Naive thymus-derived CD4-positive, alpha-beta T cell (primary cell): ENCODE measurements at regions not wholly inside any gene's neighbourhood (a gene's known extent, or its start where the extent isn't known, plus 50 kb on each side); places are given as distances from the start of the nearest gene placed in this dataset.

Source experiments
- ATAC-seq: fragments of 150-1000 bp; cut with Tn5 transposase; 2 replicates; pipeline ENCODE4 v1.10.0; 2021; ENCODE audit warnings: mild to moderate bottlenecking, moderate library complexity
- CTCF ChIA-PET: fragments of 350-600 bp; sonication (Branson Sonifier 250); formaldehyde crosslinking; loops from one replicate; lab custom pipeline; 2021; ENCODE audit warnings: antibody characterized with exemption; lab: Charles Lee
- POLR2A ChIA-PET: fragments of 350-600 bp; sonication (Branson Sonifier 250); formaldehyde crosslinking; loops from one replicate; lab custom pipeline; 2021; ENCODE audit warnings: antibody characterized with exemption, inconsistent platforms; lab: Charles Lee
- DNase-seq, 9 donors: peaks; one replicate each; pipeline versions ENCODE4 v3.0.0 to v3.0.0-alpha.2; 2020 to 2022; ENCODE audit warnings: mixed read lengths in 1 of 9
- H3K27ac ChIP-seq: one replicate; pipeline ENCODE4 v1.7.0; 2013; ENCODE audit warnings: mild to moderate bottlenecking, low read depth, low read length, moderate library complexity
- H3K27me3 ChIP-seq, 2 donors: one replicate each; pipeline ENCODE4 v1.7.0; 2013; ENCODE audit warnings: low read length in 2 of 2, mild to moderate bottlenecking in 2 of 2, moderate library complexity in 2 of 2; ENCODE audit not compliant: control insufficient read depth in 2 of 2, insufficient read depth in 2 of 2
- H3K36me3 ChIP-seq, 3 experiments: 1 replicate in 2 of 3; 2 replicates in 1 of 3; pipeline ENCODE4 v1.7.0; 2013; ENCODE audit warnings: low read length in 3 of 3, mild to moderate bottlenecking in 3 of 3, moderate library complexity in 1 of 3; ENCODE audit not compliant: insufficient read depth in 3 of 3, control insufficient read depth in 2 of 3
- H3K4me1 ChIP-seq, 2 donors: one replicate each; pipeline ENCODE4 v1.7.0; 2013; ENCODE audit warnings: low read length in 2 of 2, mild to moderate bottlenecking in 2 of 2, moderate library complexity in 1 of 2; ENCODE audit not compliant: control insufficient read depth in 2 of 2, insufficient read depth in 2 of 2
- H3K4me3 ChIP-seq: 2 replicates; pipeline ENCODE4 v1.7.0; 2013; ENCODE audit warnings: mild to moderate bottlenecking, low read length
- H3K9me3 ChIP-seq, 3 experiments: 1 replicate in 2 of 3; 2 replicates in 1 of 3; pipeline ENCODE4 v1.7.0; 2013; ENCODE audit warnings: low read length in 3 of 3; ENCODE audit not compliant: control insufficient read depth in 2 of 3
- H3K27ac Mint-ChIP-seq, 9 donors: one replicate each; pipeline ENCODE4 v1.8.0; 2020 to 2022; ENCODE audit warnings: mixed read lengths in 9 of 9, mild to moderate bottlenecking in 8 of 9, moderate library complexity in 5 of 9, inconsistent platforms in 2 of 9
- H3K27me3 Mint-ChIP-seq, 5 donors: one replicate each; pipeline ENCODE4 v1.8.0; 2021 to 2022; ENCODE audit warnings: mixed read lengths in 5 of 5, mild to moderate bottlenecking in 1 of 5
- H3K36me3 Mint-ChIP-seq, 5 donors: one replicate each; pipeline ENCODE4 v1.8.0; 2020 to 2022; ENCODE audit warnings: mixed read lengths in 5 of 5, mild to moderate bottlenecking in 3 of 5, inconsistent platforms in 1 of 5
- H3K4me1 Mint-ChIP-seq, 7 donors: one replicate each; pipeline ENCODE4 v1.8.0; 2020 to 2022; ENCODE audit warnings: mixed read lengths in 7 of 7, mild to moderate bottlenecking in 3 of 7, inconsistent platforms in 1 of 7
- H3K4me3 Mint-ChIP-seq, 10 donors: one replicate each; pipeline ENCODE4 v1.8.0; 2020 to 2022; ENCODE audit warnings: mild to moderate bottlenecking in 10 of 10, mixed read lengths in 10 of 10, moderate library complexity in 6 of 10, inconsistent platforms in 2 of 10
- H3K9me3 Mint-ChIP-seq, 11 donors: one replicate each; pipeline ENCODE4 v1.8.0; 2020 to 2022; ENCODE audit warnings: mixed read lengths in 11 of 11, mild to moderate bottlenecking in 4 of 11, inconsistent platforms in 1 of 11, moderate library complexity in 1 of 11
- intact Hi-C, 2 donors: fragments of 100-400 bp; cut with micrococcal nuclease; formaldehyde crosslinking; loops; one replicate each; pipeline ENCODE4 v1.15.1; 2023

DNA sequence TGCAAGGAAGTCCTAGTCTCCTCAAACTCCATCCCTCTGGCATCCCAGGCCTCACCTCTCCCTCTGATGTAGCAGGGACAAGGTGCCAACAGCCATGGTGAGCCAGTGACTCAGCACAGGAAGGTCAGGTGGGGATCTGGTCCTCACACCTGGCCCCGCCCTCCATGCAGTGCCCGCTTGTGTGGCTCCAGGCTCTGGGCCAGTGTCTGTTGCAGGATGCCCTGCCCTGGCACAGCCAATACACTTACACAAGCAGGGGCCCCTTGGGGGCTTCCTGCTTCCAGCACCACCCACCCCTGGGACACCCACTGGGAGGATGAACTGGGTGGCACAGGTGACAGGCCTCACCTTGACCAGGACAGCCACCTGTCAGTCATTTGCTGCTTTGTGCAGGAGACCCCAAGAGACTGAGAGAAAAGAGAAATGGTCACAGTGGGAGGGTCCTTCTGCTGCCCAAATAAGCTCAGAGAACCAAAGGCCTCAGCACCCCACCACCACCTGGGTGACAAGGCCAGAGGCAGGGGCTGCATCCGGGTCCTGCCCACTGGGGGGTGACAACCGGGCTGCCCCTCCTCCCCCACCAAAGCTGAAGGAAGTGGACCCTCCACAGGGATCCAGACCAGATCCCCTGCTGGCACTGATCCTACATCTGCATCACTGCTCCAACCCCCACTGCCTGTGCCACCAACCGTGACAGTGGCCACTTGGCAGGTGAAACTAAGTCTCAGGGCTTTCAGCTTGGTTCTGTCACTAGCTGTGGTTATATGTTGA, 658.8 kb upstream of the DEFB115 start:
- Mint-ChIP-seq H3K4me3 (no peak overlapping the region), H3K9me3 (peaks cover 0 to 36% (median 6%) of the 10 kb centered on the region in 11 donors), H3K4me1 (no peaks in the 10 kb centered on the region), H3K27me3 (no peaks in the 10 kb centered on the region), H3K27ac (no peak overlapping the region), H3K36me3 (peaks cover 0 to 4% (median 0%) of the 10 kb centered on the region in 5 donors)
- no peak overlapping the region for H3K4me3 ChIP-seq
- no peaks in the 10 kb centered on the region for H3K27me3 ChIP-seq
- DNase-seq (no peak), ATAC-seq (no peak)
- no peak overlapping the region for H3K27ac ChIP-seq
- ChIA-PET CTCF (no interaction called here), POLR2A (no interaction called here)
- intact Hi-C loops = no loop called here
- no peaks in the 10 kb centered on the region for H3K4me1 ChIP-seq
- no peaks in the 10 kb centered on the region for H3K36me3 ChIP-seq
- H3K9me3 ChIP-seq = peaks cover 0 to 6% (median 0%) of the 10 kb centered on the region in 3 experiments

- Mint-ChIP-seq H3K4me1 (no peaks in the 10 kb centered on the region), H3K9me3 (peaks cover 0 to 37% (median 6%) of the 10 kb centered on the region in 11 donors), H3K27me3 (no peaks in the 10 kb centered on the region), H3K4me3 (no peak overlapping the region), H3K36me3 (peaks cover 0 to 4% (median 0%) of the 10 kb centered on the region in 5 donors), H3K27ac (no peak overlapping the region)
- Histone ChIP-seq H3K27ac (no peak overlapping the region), H3K27me3 (no peaks in the 10 kb centered on the region), H3K4me3 (no peak overlapping the region), H3K4me1 (no peaks in the 10 kb centered on the region), H3K36me3 (no peaks in the 10 kb centered on the region), H3K9me3 (peaks cover 0 to 4% (median 0%) of the 10 kb centered on the region in 3 experiments)
- DNase-seq (no peak), ATAC-seq (no peak)
- intact Hi-C loops = no loop called here
- POLR2A ChIA-PET = no interaction called here
- CTCF ChIA-PET = no interaction called here
These were observed 657.5 kb upstream of the DEFB115 start for GRCh38 chr20:30599990-30600389.

GRCh38 chr20:30601974-30602373, 655.5 kb upstream of the DEFB115 start:
- Mint-ChIP-seq H3K27ac (no peak overlapping the region), H3K9me3 (peaks cover 2 to 48% (median 14%) of the 10 kb centered on the region in 11 donors), H3K27me3 (no peaks in the 10 kb centered on the region), H3K4me1 (no peaks in the 10 kb centered on the region), H3K4me3 (no peak overlapping the region), H3K36me3 (peaks cover 0 to 3% (median 0%) of the 10 kb centered on the region in 5 donors)
- Histone ChIP-seq H3K27ac (no peak overlapping the region), H3K9me3 (peaks cover 0 to 8% (median 4%) of the 10 kb centered on the region in 3 experiments), H3K27me3 (no peaks in the 10 kb centered on the region), H3K4me1 (no peaks in the 10 kb centered on the region), H3K36me3 (no peaks in the 10 kb centered on the region), H3K4me3 (no peak overlapping the region)
- intact Hi-C loops = no loop called here
- POLR2A ChIA-PET = no interaction called here
- CTCF ChIA-PET = no interaction called here
- DNase-seq (no peak), ATAC-seq (no peak)

- ATAC-seq = no peak
- no peaks in the 10 kb centered on the region for H3K4me1 Mint-ChIP-seq
- CTCF ChIA-PET = no interaction called here
- no peak for DNase-seq
- Histone ChIP-seq H3K27me3 (no peaks in the 10 kb centered on the region), H3K27ac (no peak overlapping the region), H3K4me1 (no peaks in the 10 kb centered on the region), H3K36me3 (no peaks in the 10 kb centered on the region), H3K9me3 (peaks cover 0 to 8% (median 6%) of the 10 kb centered on the region in 3 experiments), H3K4me3 (no peak overlapping the region)
- POLR2A ChIA-PET = no interaction called here
- H3K9me3 Mint-ChIP-seq = peaks cover 2 to 47% (median 12%) of the 10 kb centered on the region in 11 donors
- intact Hi-C loops = no loop called here
- no peak overlapping the region for H3K27ac Mint-ChIP-seq
- peaks cover 0 to 3% (median 0%) of the 10 kb centered on the region in 5 donors for H3K36me3 Mint-ChIP-seq
- H3K4me3 Mint-ChIP-seq = no peak overlapping the region
- H3K27me3 Mint-ChIP-seq = no peaks in the 10 kb centered on the region
These were observed 655.0 kb upstream of the DEFB115 start for GRCh38 chr20:30602424-30602823.

DNA sequence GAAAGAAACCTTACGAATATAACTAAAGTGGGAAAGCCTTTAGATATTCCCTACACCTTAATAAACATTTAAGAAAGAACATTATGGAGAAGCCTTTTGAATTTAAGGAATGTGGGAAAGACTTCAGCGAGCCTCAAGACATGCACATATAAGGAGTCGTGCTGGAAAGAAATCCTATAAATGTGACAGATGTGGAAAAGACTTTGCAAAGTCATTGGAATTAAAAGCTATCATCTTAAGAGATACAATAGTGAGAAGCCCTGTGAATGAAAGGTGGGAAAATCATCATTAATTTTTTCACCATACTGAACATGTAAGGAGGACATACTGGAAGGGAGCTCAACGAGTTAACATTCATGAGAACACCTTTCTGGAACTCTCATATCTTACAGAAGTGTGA, 650.5 kb upstream of the DEFB115 start:
- peaks cover 0 to 8% (median 6%) of the 10 kb centered on the region in 3 experiments for H3K9me3 ChIP-seq
- no peak overlapping the region for H3K4me3 ChIP-seq

DNA sequence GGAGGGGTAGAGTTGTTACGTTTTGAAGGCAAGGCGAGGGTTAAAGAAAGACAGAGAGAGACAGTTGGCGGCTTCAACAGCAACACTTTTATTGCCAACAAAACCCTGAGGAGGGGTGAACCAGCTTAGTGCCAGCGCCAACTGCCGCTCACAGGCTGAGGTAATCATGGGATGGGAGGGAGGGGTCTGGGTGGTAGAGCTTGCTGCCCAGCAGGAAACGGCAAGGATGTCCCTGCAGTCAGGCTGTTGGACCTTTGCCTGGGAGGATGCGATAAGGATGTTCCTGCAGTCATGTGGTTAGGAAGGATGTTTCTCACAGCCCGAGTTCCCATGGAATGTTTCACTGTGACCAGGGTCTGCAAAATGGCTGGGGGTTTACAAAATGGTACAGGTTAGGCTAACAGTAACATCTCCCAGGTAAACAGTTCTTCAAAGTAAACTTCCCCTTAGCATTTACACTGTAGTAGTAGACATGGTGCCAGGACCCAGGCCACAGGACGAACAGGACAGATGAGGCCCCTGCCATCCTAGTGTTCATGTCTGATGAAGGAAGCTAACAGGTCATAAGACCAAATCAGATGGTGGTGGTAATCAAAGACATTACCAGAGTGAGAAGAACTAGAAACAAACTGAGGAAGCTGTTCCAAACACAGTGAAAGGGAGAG, 647.3 kb upstream of the DEFB115 start:
- no peak for ATAC-seq
- peaks cover 0 to 4% (median 0%) of the 10 kb centered on the region in 5 donors for H3K36me3 Mint-ChIP-seq
- Histone ChIP-seq H3K27ac (no peak overlapping the region), H3K36me3 (no peaks in the 10 kb centered on the region), H3K4me1 (no peaks in the 10 kb centered on the region), H3K9me3 (peaks cover 0 to 6% (median 4%) of the 10 kb centered on the region in 3 experiments), H3K4me3 (no peak overlapping the region), H3K27me3 (no peaks in the 10 kb centered on the region)
- H3K27me3 Mint-ChIP-seq = no peaks in the 10 kb centered on the region
- ChIA-PET POLR2A (no interaction called here), CTCF (no interaction called here)
- intact Hi-C loops = no loop called here
- H3K27ac Mint-ChIP-seq = no peak overlapping the region
- no peak overlapping the region for H3K4me3 Mint-ChIP-seq
- H3K9me3 Mint-ChIP-seq = peaks cover 0 to 57% (median 16%) of the 10 kb centered on the region in 11 donors
- H3K4me1 Mint-ChIP-seq = peaks cover 0 to 3% (median 0%) of the 10 kb centered on the region in 7 donors
- no peak for DNase-seq

More for the DNA sequence above, 650.5 kb upstream of the DEFB115 start:
- CTCF ChIA-PET = no interaction called here
- Mint-ChIP-seq H3K9me3 (peaks cover 2 to 60% (median 17%) of the 10 kb centered on the region in 11 donors), H3K4me3 (no peak overlapping the region), H3K27ac (no peak overlapping the region), H3K4me1 (peaks cover 0 to 3% (median 0%) of the 10 kb centered on the region in 7 donors), H3K36me3 (peaks cover 0 to 5% (median 0%) of the 10 kb centered on the region in 5 donors), H3K27me3 (no peaks in the 10 kb centered on the region)
- Histone ChIP-seq H3K36me3 (no peaks in the 10 kb centered on the region), H3K4me1 (no peaks in the 10 kb centered on the region), H3K27ac (no peak overlapping the region), H3K27me3 (no peaks in the 10 kb centered on the region)
- intact Hi-C loops = no loop called here
- ATAC-seq (no peak), DNase-seq (no peak)
- POLR2A ChIA-PET = no interaction called here
